Panc1 (cell line): ENCODE measurements at regions not wholly inside any gene's neighbourhood (a gene's known extent, or its start where the extent isn't known, plus 50 kb on each side); places are given as distances from the start of the nearest gene placed in this dataset.

ENCODE experiments used
- TCF7L2 ChIP-seq: IDR thresholded peaks from 2 replicates; pipeline ENCODE4 v1.6.1; 2011; ENCODE audit warnings: mild to moderate bottlenecking, low read depth, low read length, inconsistent platforms
- TF ChIP-seq, protein P1 (sequence below): fragments of 450-650 bp; IDR thresholded peaks from 2 replicates; pipeline ENCODE4 v1.5.1; 2017; ENCODE audit warnings: mild to moderate bottlenecking

DNA sequence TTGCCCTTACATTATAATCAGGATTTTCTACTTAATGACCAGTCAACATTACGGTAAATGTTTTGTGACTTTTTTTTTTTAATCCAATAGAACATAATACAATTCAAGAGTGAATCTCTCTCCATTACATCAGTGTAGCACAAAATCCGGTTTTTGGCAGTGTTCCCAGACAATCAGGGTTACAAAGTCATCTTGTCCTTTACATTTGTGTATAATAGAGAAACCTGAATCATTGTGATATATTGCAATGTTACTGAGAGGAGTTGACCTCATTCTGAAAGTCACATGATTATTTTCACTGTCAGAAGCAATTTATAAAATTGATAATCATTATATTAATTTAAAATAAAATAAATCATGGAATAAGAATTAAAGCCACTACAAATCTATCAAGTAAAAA is 1346.0 kb upstream of the SPRY2 start:
- no peak for TF ChIP-seq TCF7L2
- TF ChIP-seq, protein P1, sequence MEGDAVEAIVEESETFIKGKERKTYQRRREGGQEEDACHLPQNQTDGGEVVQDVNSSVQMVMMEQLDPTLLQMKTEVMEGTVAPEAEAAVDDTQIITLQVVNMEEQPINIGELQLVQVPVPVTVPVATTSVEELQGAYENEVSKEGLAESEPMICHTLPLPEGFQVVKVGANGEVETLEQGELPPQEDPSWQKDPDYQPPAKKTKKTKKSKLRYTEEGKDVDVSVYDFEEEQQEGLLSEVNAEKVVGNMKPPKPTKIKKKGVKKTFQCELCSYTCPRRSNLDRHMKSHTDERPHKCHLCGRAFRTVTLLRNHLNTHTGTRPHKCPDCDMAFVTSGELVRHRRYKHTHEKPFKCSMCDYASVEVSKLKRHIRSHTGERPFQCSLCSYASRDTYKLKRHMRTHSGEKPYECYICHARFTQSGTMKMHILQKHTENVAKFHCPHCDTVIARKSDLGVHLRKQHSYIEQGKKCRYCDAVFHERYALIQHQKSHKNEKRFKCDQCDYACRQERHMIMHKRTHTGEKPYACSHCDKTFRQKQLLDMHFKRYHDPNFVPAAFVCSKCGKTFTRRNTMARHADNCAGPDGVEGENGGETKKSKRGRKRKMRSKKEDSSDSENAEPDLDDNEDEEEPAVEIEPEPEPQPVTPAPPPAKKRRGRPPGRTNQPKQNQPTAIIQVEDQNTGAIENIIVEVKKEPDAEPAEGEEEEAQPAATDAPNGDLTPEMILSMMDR: no peak
